Lung (tissue), 11 donors: ENCODE measurements at regions not wholly inside any gene's neighbourhood (a gene's known extent, or its start where the extent isn't known, plus 50 kb on each side); places are given as distances from the start of the nearest gene placed in this dataset.
A peak's percentile ranks its signal among the peaks of the same experiment; 100 is the strongest.

Experiments
- ATAC-seq: fragments of 200-7000 bp; cut with Tn5 transposase; one replicate; pipeline ENCODE4 v1.9.1; 2020; ENCODE audit warnings: moderate number of reproducible peaks; ENCODE audit not compliant: insufficient read depth, low FRiP score
- DNase-seq, 3 donors: peaks; one replicate each; pipeline ENCODE4 v3.0.0-alpha.2; 2013 to 2017
- H3K27ac ChIP-seq, 2 donors: one replicate each; pipeline ENCODE4 v1.5.1; 2013; ENCODE audit warnings: mild to moderate bottlenecking in 2 of 2, moderate library complexity in 2 of 2, control low read depth in 1 of 2, inconsistent platforms in 1 of 2, low read depth in 1 of 2, low read length in 1 of 2
- H3K27me3 ChIP-seq, 3 donors: one replicate each; pipeline ENCODE4 v1.5.1; 2013; ENCODE audit warnings: low read length in 2 of 3; ENCODE audit not compliant: control insufficient read depth in 3 of 3, insufficient read depth in 3 of 3
- H3K36me3 ChIP-seq, 4 donors: one replicate each; pipeline ENCODE4 v1.5.1; 2013; ENCODE audit warnings: low read length in 4 of 4, mild to moderate bottlenecking in 1 of 4, moderate library complexity in 1 of 4; ENCODE audit not compliant: control insufficient read depth in 4 of 4, insufficient read depth in 4 of 4
- H3K4me1 ChIP-seq, 5 donors: one replicate each; pipeline ENCODE4 v1.5.1; 2013; ENCODE audit warnings: low read length in 5 of 5, mild to moderate bottlenecking in 2 of 5, moderate library complexity in 1 of 5; ENCODE audit not compliant: control insufficient read depth in 5 of 5, insufficient read depth in 5 of 5
- H3K4me3 ChIP-seq: one replicate; pipeline ENCODE4 v1.5.1; 2013; ENCODE audit warnings: mild to moderate bottlenecking, control low read depth, moderate library complexity
- H3K9ac ChIP-seq, 2 donors: one replicate each; pipeline ENCODE4 v1.5.1; 2013; ENCODE audit warnings: low read length in 2 of 2, control low read depth in 1 of 2; ENCODE audit not compliant: insufficient read depth in 1 of 2
- H3K9me3 ChIP-seq, 4 donors: one replicate each; pipeline ENCODE4 v1.5.1; 2013; ENCODE audit warnings: low read length in 3 of 4, mild to moderate bottlenecking in 1 of 4, moderate library complexity in 1 of 4; ENCODE audit not compliant: control insufficient read depth in 4 of 4, insufficient read depth in 3 of 4
- WGBS, 2 donors: extraction: QIAGEN DNeasy Blood & Tissue Kit; methylation state at CpG; one replicate each; pipeline ENCODE4 v1.1.7; 2013; 5-methylcytosine and 5-hydroxymethylcytosine counted together
- TF ChIP-seq, protein P1 (sequence below): IDR thresholded peaks from 2 replicates; pipeline ENCODE4 v1.5.1; 2012; ENCODE audit warnings: mild to moderate bottlenecking; ENCODE audit errors: control extremely low read depth, extremely low read depth
- donor health status: control.
- donor health status: control.
- donor health status: Bipolar disorder and iron deficiency.
- donor health status: healthy.
- donor health status: DM: yes; HTN: yes; CAD: no.

DNA sequence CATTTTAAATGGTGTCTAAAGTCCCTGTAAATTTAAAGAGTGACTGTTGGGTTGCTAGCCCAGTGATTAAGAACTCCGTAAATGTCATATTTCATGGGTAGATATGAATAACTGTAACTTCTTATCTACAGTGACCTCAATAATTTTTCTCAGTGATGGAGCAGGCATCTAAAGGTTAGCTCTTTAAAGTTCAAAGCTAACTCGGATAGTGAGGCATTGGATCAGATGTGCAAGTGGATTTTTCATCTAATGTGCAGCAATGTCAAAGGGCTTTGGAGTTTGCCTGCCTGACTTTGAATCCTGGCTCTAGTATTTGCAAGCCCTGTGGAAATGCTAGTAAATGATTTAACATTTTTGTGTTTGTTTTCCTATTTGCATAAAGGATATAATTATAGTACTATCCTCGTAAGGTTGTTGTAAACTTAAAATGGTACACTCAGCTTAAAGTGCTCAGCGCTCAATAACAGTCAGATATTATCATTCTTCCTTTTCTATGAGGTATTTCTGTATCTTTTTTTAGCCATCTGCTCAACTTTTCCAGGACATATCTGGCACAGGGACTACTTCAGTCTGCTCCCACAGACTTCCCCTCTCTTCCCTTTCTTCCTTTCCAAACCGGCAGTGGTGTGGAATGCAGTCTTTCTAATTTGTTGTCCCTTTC, 163.7 kb upstream of the ELL2 start:
- Histone ChIP-seq H3K36me3 (no peaks in the 10 kb centered on the region), H3K4me3 (no peak overlapping the region), H3K27me3 (no peaks in the 10 kb centered on the region), H3K27ac (no peak overlapping the region), H3K9me3 (no peaks in the 10 kb centered on the region), H3K9ac (no peak overlapping the region), H3K4me1 (peaks cover 0 to 4% (median 0%) of the 10 kb centered on the region in 5 donors)
- DNase-seq (peak in 1 of 3 donors; percentile 11), ATAC-seq (no peak)
- TF ChIP-seq, protein P1, sequence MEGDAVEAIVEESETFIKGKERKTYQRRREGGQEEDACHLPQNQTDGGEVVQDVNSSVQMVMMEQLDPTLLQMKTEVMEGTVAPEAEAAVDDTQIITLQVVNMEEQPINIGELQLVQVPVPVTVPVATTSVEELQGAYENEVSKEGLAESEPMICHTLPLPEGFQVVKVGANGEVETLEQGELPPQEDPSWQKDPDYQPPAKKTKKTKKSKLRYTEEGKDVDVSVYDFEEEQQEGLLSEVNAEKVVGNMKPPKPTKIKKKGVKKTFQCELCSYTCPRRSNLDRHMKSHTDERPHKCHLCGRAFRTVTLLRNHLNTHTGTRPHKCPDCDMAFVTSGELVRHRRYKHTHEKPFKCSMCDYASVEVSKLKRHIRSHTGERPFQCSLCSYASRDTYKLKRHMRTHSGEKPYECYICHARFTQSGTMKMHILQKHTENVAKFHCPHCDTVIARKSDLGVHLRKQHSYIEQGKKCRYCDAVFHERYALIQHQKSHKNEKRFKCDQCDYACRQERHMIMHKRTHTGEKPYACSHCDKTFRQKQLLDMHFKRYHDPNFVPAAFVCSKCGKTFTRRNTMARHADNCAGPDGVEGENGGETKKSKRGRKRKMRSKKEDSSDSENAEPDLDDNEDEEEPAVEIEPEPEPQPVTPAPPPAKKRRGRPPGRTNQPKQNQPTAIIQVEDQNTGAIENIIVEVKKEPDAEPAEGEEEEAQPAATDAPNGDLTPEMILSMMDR, result no peak
- 52 to 74% methylated on average over 5 of the region's 5 CpGs for WGBS, 2 donors

DNA sequence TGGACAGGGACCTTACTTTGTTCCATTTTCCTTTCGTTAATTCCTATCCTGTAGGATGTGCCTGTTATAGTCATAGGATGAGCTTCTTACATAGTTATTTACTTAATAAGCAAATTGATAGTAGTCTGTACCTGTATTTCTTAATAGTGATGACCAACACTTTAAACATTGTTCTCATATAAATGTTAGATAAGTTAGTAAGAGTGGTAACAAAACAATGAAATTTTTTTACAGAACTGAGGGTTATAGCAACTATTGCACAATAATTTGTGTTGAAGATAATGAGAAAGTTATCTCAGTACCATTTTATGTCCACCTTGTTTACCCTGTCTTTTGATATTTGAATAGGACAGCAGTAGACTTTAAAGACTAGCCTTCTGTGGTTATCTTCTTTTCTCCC, 162.9 kb upstream of the ELL2 start:
- WGBS, 2 donors, result 95 to 96% methylated on average over 1 of the region's 1 CpG

GRCh38 chr5:96123418-96123817, 161.8 kb upstream of the ELL2 start:
- H3K4me3 ChIP-seq, result no peak overlapping the region
- no peaks in the 10 kb centered on the region for H3K9me3 ChIP-seq
- H3K27ac ChIP-seq, result no peak overlapping the region
- H3K4me1 ChIP-seq, result peaks cover 0 to 4% (median 0%) of the 10 kb centered on the region in 5 donors
- no peak overlapping the region for H3K9ac ChIP-seq
- WGBS, 2 donors, result 82 to 86% methylated on average over 1 of the region's 1 CpG
- H3K27me3 ChIP-seq, result no peaks in the 10 kb centered on the region
- no peaks in the 10 kb centered on the region for H3K36me3 ChIP-seq
- TF ChIP-seq, protein P1, result no peak
- ATAC-seq, result no peak
- DNase-seq, result no peak

More for the DNA sequence above, 162.9 kb upstream of the ELL2 start:
- Histone ChIP-seq H3K4me3 (no peak overlapping the region), H3K4me1 (peaks cover 0 to 4% (median 0%) of the 10 kb centered on the region in 5 donors), H3K9me3 (no peaks in the 10 kb centered on the region), H3K27me3 (no peaks in the 10 kb centered on the region), H3K9ac (no peak overlapping the region), H3K27ac (no peak overlapping the region), H3K36me3 (no peaks in the 10 kb centered on the region)
- TF ChIP-seq, protein P1, result no peak
- ATAC-seq (no peak), DNase-seq (no peak)

- no peak overlapping the region for H3K27ac ChIP-seq
- H3K27me3 ChIP-seq, result no peaks in the 10 kb centered on the region
- peaks cover 0 to 4% (median 0%) of the 10 kb centered on the region in 5 donors for H3K4me1 ChIP-seq
- 83 to 95% methylated on average over 2 of the region's 2 CpGs for WGBS, 2 donors
- no peaks in the 10 kb centered on the region for H3K9me3 ChIP-seq
- no peaks in the 10 kb centered on the region for H3K36me3 ChIP-seq
- ATAC-seq (no peak), DNase-seq (no peak)
- H3K4me3 ChIP-seq, result no peak overlapping the region
- TF ChIP-seq, protein P1, result no peak
- no peak overlapping the region for H3K9ac ChIP-seq
These were observed 159.7 kb upstream of the ELL2 start for GRCh38 chr5:96121364-96121763.
